IMR-90 (cell line): ENCODE measurements at regions not wholly inside any gene's neighbourhood (a gene's known extent, or its start where the extent isn't known, plus 50 kb on each side); places are given as distances from the start of the nearest gene placed in this dataset.
"Not testable (repeated sequence)": the region's sequence is repeated elsewhere in the genome, so short reads cannot be mapped to it uniquely, and the experiment has no call there.

Experiments used
- ATAC-seq: fragments of 200-7000 bp; cut with Tn5 transposase; 2 replicates; pipeline ENCODE4 v1.9.1; 2020; ENCODE audit warnings: low read depth, mild to moderate bottlenecking, moderate library complexity
- BruUV-seq: library from RNA; stranded (reverse); fragments of 400-500 nt; replicated peaks from 2 replicates; lab custom pipeline; 2021; lab: Mats Ljungman, UMichigan
- CTCF ChIA-PET: fragments of 300-600 bp; formaldehyde crosslinking; extraction: SDS; loops from one replicate; lab custom pipeline; 2021; ENCODE audit warnings: antibody characterized with exemption; lab: Yijun Ruan, JAX
- POLR2A ChIA-PET: fragments of 300-600 bp; sonication (Branson Sonifier 250); formaldehyde crosslinking; loops from one replicate; lab custom pipeline; 2022; ENCODE audit warnings: antibody characterized with exemption; ENCODE audit not compliant: unreplicated experiment; lab: Charles Lee
- DNase-seq: peaks from one replicate; pipeline ENCODE4 v3.0.0; 2013
- H2AFZ ChIP-seq: replicated peaks from 2 replicates; pipeline ENCODE3; 2013; ENCODE audit warnings: low read length, mild to moderate bottlenecking; ENCODE audit not compliant: poor library complexity
- H2AK5ac ChIP-seq: 2 replicates; pipeline ENCODE4 v1.6.1; 2013; ENCODE audit warnings: low read depth, low read length, inconsistent platforms
- H2AK9ac ChIP-seq: replicated peaks from 2 replicates; pipeline ENCODE3; 2013; ENCODE audit warnings: mild to moderate bottlenecking, low read depth, low read length, moderate library complexity; ENCODE audit not compliant: poor library complexity
- H2BK120ac ChIP-seq: 2 replicates; pipeline ENCODE4 v1.6.1; 2013; ENCODE audit warnings: low read depth, low read length, inconsistent platforms
- H2BK15ac ChIP-seq: 3 replicates; pipeline ENCODE4 v1.6.1; 2013; ENCODE audit warnings: low read depth, low read length, inconsistent platforms
- H2BK20ac ChIP-seq: 2 replicates; pipeline ENCODE4 v1.6.1; 2013; ENCODE audit warnings: low read depth, mild to moderate bottlenecking, inconsistent platforms, low read length, moderate library complexity
- H2BK5ac ChIP-seq: 2 replicates; pipeline ENCODE4 v1.6.1; 2013; ENCODE audit warnings: mild to moderate bottlenecking, low read depth, low read length, inconsistent platforms; ENCODE audit not compliant: poor library complexity, severe bottlenecking
- H3K14ac ChIP-seq: replicated peaks from 2 replicates; pipeline ENCODE4 v1.6.1; 2013; ENCODE audit warnings: low read depth, low read length, inconsistent platforms
- H3K18ac ChIP-seq: 2 replicates; pipeline ENCODE4 v1.6.1; 2013; ENCODE audit warnings: low read depth, low read length, control low read depth
- H3K23ac ChIP-seq: 2 replicates; pipeline ENCODE4 v1.6.1; 2013; ENCODE audit warnings: low read depth, low read length, inconsistent platforms
- H3K27ac ChIP-seq: 2 replicates; pipeline ENCODE4 v1.5.1; 2013; ENCODE audit warnings: mild to moderate bottlenecking, control low read depth, low read length; ENCODE audit not compliant: insufficient read depth
- H3K27me3 ChIP-seq: 2 replicates; pipeline ENCODE4 v1.6.1; 2013; ENCODE audit warnings: low read length; ENCODE audit not compliant: control insufficient read depth, insufficient read depth
- H3K36me3 ChIP-seq: 2 replicates; pipeline ENCODE4 v1.6.1; 2013; ENCODE audit warnings: low read length, mixed read lengths; ENCODE audit not compliant: control insufficient read depth, insufficient read depth
- H3K4ac ChIP-seq: 2 replicates; pipeline ENCODE4 v1.6.1; 2013; ENCODE audit warnings: low read depth, low read length, inconsistent platforms
- H3K4me1 ChIP-seq: 2 replicates; pipeline ENCODE4 v1.6.1; 2013; ENCODE audit warnings: low read length, mixed read lengths; ENCODE audit not compliant: control insufficient read depth, insufficient read depth
- H3K4me2 ChIP-seq: 2 replicates; pipeline ENCODE4 v1.6.1; 2013; ENCODE audit warnings: low read depth, mild to moderate bottlenecking, control low read depth, low read length, moderate library complexity
- H3K4me3 ChIP-seq: 2 replicates; pipeline ENCODE4 v1.5.1; 2013; ENCODE audit warnings: low read depth, mild to moderate bottlenecking, control low read depth, low read length, moderate library complexity; ENCODE audit not compliant: insufficient read depth
- H3K56ac ChIP-seq: 2 replicates; pipeline ENCODE4 v1.6.1; 2013; ENCODE audit warnings: low read length, inconsistent platforms; ENCODE audit not compliant: insufficient read depth; ENCODE audit errors: extremely low read depth
- H3K79me1 ChIP-seq, 2 experiments: 2 replicates each; pipeline ENCODE4 v1.6.1; 2013; ENCODE audit warnings: low read length in 2 of 2, inconsistent platforms in 1 of 2, low read depth in 1 of 2
- H3K9ac ChIP-seq: 2 replicates; pipeline ENCODE4 v1.6.1; 2013; ENCODE audit warnings: low read depth, low read length, control low read depth
- H3K9me1 ChIP-seq: 2 replicates; pipeline ENCODE4 v1.6.1; 2013; ENCODE audit warnings: low read length, inconsistent platforms; ENCODE audit not compliant: insufficient read depth
- H3K9me3 ChIP-seq: 2 replicates; pipeline ENCODE4 v1.6.1; 2013; ENCODE audit warnings: low read length; ENCODE audit not compliant: control insufficient read depth, insufficient read depth
- H4K20me1 ChIP-seq: 2 replicates; pipeline ENCODE4 v1.6.1; 2013; ENCODE audit warnings: low read length, inconsistent platforms; ENCODE audit not compliant: insufficient read depth
- H4K5ac ChIP-seq: 2 replicates; pipeline ENCODE4 v1.6.1; 2013; ENCODE audit warnings: mild to moderate bottlenecking, low read depth, low read length, control low read depth
- H4K8ac ChIP-seq, 2 experiments: 2 replicates each; pipeline ENCODE4 v1.6.1; 2013; ENCODE audit warnings: low read depth in 2 of 2, low read length in 2 of 2, control low read depth in 1 of 2, inconsistent platforms in 1 of 2
- H4K91ac ChIP-seq: 2 replicates; pipeline ENCODE4 v1.6.1; 2013; ENCODE audit warnings: low read depth, low read length, inconsistent platforms; ENCODE audit not compliant: insufficient read depth
- WGBS, 2 experiments: methylation state at CpG; one replicate each; pipeline versions ENCODE4 v1.1.5 to v1.1.7; 2013; ENCODE audit warnings: missing lambda C conversion rate in 2 of 2; ENCODE audit not compliant: insufficient read length in 1 of 2; ENCODE audit errors: extremely low coverage in 2 of 2; 5-methylcytosine and 5-hydroxymethylcytosine counted together
- dilution Hi-C: fragments of 300-500 bp; cut with HindIII; formaldehyde crosslinking; loops from one replicate; pipeline ENCODE4 v1.14.3; 2018; ENCODE audit warnings: low sequenced_read_pairs; ENCODE audit not compliant: unreplicated experiment
- in situ Hi-C: fragments of 300-500 bp; cut with MboI; formaldehyde crosslinking; loops from 3 replicates; pipeline ENCODE4 v1.14.3; 2019; ENCODE audit warnings: low sequenced_read_pairs, inconsistent platforms, mixed read lengths
- intact Hi-C: fragments of 100-400 bp; cut with micrococcal nuclease; formaldehyde crosslinking; loops from 2 replicates; pipeline ENCODE4 v1.10.0; 2022

DNA sequence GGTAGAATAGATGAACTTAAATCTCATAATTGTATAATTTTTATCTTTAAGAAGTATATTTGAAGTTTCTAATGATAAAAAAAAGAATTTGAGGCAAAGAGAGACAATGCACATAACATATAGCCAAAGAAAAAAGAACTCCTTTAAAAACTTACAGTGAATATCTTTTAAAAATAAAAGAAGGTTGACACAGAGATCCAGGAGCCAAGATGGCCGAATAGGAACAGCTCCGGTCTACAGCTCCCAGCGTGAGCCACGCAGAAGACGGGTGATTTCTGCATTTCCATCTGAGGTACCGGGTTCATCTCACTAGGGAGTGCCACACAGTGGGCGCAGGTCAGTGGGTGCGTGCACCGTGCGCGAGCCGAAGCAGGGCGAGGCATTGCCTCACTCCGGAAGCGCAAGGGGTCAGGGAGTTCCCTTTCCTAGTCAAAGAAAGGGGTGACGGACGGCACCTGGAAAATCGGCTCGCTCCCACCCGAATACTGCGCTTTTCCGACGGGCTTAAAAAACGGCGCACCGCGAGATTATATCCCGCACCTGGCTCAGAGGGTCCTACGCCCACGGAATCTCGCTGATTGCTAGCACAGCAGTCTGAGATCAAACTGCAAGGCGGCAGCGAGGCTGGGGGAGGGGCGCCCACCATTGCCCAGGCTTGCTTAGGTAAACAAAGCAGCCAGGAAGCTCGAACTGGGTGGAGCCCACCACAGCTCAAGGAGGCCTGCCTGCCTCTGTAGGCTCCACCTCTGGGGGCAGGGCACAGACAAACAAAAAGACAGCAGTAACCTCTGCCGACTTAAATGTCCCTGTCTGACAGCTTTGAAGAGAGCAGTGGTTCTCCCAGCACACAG lies 84.9 kb upstream of the G2E3 start:
- H3K36me3 ChIP-seq, H2BK15ac ChIP-seq, H3K9me1 ChIP-seq, H3K4me2 ChIP-seq, in situ Hi-C loops, H4K91ac ChIP-seq, H2AFZ ChIP-seq, H3K79me1 ChIP-seq, H2BK5ac ChIP-seq, H2AK9ac ChIP-seq, H3K9me3 ChIP-seq, H4K8ac ChIP-seq, H4K5ac ChIP-seq, CTCF ChIA-PET, H2BK120ac ChIP-seq, BruUV-seq, DNase-seq, H3K4ac ChIP-seq, ATAC-seq, H3K14ac ChIP-seq, H2BK20ac ChIP-seq, H3K9ac ChIP-seq, H3K56ac ChIP-seq, H3K18ac ChIP-seq, H3K27ac ChIP-seq, H4K20me1 ChIP-seq, H3K4me3 ChIP-seq, intact Hi-C loops, H3K4me1 ChIP-seq, H3K27me3 ChIP-seq, dilution Hi-C loops, H3K23ac ChIP-seq, POLR2A ChIA-PET, H2AK5ac ChIP-seq: not testable (repeated sequence)
- no CpG with 5 or more reads among the region's 36 CpGs for WGBS, 2 experiments
